GM21515 (cell line): ENCODE measurements at regions not wholly inside any gene's neighbourhood (a gene's known extent, or its start where the extent isn't known, plus 50 kb on each side); places are given as distances from the start of the nearest gene placed in this dataset.

Source experiments
- ATAC-seq: cut with Tn5 transposase; IDR thresholded peaks from one replicate; pipeline ENCODE4 v1.9.1; 2021; ENCODE audit not compliant: unreplicated experiment

DNA sequence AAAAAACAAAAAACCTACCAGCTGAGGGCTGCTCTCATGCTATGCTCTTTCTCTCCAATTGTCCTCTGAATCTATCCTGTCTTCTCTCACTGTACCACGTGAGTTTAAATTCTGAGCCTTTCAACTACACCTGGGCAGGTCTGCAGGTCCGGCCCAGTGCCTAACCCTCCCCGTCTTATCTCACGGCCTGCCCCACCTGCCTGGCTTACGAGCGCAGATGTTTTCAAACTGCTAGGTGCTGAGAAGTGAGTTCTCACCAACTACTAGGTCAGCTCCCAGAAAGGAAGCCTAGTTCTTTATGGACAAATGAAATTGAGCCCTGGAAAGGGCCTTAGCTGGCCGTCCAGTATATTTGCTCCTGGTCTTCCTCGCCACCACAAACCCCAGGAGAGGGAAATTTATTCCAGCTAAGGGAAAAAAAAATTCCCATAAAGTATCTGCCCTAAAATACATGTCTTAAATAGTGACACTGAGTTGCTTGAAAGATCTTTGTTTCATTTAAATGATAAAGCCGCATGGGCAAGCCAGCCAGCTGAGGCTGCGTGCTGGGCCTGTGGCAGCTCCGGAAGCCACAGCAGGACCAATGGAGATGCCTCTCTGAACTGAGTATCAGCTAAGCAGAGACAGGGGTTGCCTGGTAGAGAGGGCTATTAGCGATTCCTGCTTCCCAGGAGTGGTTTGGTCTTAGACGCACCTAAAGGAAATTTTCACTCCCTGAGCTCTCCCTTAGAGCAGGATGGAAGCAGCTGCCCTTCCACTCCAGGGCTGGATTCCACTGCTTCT is 92.5 kb upstream of the NCK2 start:
- ATAC-seq: no peak

DNA sequence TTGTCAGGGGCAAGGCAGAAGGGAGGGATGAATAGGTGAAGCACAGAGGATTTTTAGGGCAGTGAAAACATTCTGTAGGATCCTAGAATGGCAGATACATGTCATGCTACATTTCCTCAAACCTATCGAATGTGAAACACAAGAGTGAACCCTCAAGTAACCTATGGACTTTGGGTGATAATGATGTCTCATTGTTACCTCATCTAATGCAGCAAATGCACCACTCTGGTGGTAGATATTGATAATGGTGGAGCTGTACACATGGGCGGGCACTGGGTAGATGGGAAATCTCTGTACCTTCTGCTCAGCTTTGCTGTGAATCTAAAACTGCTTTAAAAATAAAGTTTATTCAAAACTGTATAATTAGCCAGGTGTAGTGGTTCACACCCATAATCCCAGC is 95.2 kb upstream of the NCK2 start:
- ATAC-seq: no peak

DNA sequence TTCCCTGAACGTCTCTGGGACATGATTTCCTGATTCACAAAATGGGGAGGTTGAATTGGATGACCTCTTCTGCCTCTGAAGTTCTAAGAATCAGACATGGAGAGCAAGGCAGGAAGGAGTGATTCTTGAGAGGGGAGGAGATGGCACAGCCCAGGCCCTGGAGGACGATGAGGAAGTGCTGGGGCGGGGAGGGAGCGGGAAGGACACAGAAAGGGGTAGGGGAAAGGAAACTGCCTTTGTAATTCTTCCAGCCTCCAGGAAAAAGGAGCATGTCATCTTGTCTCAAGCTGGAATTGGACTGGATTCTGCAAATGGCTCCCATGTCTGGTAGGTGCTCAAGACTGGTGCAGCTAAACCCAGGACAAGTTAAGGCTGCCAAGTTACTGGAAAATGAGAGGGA is 97.0 kb upstream of the NCK2 start:
- no peak for ATAC-seq

DNA sequence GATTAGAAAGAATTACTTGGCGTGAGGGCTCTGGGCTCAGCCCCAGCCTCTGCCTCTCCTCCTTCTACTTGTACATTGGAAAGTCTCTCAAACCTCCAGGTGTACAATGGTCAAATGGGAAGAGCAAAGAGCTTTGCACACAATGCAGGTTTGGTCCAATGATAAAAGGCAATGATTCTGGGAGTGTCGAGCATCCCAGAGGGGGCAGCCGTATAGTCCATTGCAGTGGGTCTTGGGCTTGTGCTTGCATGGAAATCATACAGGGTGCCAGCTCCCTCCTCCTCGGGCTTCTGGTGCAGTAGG is 98.0 kb upstream of the NCK2 start:
- ATAC-seq: no peak

DNA sequence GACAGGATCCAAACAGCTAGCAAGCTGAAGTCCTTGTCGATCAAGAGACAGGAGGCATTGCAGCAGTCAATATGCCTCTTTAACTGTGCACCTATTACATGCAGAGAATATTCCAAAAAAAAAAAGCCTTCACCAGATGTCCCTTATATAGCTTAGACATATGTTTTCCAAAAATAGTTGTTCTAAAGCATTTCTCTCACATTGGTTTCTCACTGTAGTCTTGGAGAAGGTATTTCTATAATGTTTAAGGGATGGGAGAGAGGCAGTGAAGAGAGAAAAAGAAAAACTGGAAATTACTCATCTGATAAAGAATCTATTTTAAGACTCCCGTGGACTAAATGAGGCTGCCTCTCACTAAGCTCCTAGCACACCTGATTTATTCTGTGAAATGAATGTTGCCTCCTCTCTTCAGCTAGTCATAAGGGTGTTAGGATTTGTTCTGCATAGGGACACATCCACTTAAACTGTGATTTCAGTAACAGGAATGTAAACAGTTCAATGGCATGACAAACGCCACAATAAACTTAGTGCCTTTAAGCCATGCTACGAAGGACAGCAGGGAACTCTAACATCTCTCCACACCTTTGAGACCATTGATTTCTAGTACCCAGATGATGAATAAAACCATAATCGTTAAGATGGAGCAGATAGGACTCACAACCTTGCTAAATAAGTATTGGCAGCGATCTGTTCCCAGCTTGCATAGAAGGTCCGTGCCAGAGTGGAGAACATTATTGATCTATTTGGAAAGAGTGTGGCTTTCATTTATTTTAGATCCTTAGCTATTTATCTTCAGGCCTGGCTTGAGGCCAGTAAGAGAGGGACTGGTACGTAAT is 98.6 kb upstream of the NCK2 start:
- no peak for ATAC-seq

DNA sequence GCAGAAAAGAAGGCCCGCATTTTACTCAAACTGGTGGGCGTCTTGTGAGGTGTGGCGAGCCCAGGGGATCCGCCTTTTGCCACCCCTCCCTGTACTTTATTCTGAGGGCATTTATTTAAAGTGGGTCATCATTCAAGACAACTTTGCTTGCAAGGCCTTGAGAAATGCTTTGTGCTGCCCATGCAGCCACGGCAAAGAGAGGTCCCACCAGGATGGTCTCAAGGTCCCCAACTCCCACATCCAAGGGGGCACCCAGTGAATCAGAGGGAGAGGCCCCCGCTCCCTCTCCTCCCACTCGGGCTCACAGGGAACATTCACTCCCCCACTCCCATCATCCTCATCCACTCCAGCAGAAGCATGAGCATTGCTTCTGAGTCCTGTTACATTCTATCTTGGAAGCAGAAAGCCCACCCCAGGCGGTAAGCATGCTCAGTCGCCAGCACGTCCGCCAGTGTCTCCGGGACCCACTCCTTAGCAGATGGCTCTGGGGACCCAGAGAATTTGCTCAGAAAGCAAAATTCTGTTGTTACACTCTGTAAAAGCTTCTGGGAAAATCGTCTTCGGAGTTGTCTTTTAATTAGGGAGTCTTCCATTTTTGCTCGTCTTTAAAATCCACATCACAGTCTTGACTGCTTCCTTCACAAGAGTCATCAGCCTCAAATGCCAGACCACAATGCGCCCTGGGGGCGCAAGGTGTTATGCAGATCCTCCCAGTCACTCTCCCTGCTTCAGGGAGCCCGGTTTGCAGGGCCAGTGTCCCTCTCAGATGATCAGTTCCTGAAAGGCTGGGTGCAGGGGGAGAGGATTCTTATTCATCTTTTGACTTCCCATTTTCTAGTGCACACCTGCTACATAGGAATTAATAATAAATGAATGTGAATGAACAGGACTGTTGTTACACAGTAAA is 99.4 kb upstream of the NCK2 start:
- no peak for ATAC-seq

DNA sequence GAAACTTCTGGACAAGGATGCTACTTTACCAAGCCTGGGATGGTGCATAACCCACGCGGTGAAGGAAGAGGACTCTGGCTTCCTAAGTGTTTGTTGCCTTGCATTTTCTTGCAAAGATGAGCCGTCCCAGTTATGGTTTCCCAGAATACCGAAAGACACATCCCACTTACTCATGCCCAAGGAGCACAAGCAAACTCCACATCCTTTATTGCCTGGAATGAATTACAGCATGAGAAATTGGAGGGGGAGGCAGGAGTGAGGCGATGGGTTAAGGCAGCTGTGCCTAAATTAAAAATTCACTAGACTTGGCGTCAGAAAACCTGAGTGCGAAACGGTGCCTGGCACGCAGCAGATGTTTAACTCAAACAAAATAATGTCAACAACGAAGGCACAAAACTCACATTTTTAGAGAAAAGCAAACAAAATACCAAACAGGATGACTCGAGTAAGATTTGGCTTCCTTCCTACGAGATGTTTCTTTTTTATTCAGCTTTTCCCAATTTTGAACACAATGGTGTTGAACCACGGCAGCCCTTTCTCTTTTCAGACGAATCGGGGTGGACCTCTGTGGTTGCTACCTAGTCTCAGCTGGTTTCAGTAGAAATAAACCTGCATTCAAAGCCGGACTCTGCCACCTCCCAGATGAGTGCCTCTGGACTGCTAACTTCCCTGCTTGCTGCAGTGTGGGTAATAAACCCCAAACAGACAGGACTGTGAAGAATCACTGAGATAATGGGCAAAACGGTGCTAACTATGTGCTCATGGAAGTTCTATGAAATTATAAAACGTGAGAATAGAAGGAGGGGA is 100.3 kb upstream of the NCK2 start:
- no peak for ATAC-seq

DNA sequence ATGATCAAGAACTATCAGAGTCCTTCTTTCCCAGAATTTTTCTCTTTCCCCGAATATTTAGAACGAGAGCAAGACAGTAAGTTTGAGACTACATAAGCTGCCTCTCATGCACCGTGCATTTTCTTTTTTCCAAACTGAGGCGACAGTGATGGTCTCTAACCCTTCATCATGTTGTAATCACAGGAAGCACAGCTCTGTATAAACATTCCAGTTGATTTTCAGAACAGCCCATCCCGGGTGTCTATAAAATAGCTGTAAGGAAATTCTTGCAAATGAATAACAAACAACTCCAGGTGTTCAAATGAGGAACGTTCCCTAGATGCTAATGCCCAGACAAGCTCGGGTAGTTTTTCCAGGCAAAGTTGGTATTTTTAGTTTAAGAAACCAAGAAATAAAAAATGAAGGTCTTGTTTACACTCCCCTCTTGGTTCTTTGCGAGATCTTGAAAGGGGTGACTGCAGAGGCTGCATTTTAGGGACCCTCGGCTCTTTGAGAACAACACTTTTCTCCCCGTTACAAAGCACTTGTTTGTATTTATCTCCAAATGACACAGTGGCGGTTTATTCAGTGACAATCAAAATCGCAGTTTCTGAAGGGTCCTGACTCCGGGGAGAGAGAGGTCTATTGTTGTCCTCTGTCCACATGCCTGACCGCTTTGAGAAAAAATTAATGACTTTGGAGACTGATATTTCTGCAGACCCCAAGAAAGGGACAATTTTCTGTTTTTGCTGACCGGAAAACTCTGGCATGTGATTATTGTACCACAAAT is 101.1 kb upstream of the NCK2 start:
- ATAC-seq: no peak

DNA sequence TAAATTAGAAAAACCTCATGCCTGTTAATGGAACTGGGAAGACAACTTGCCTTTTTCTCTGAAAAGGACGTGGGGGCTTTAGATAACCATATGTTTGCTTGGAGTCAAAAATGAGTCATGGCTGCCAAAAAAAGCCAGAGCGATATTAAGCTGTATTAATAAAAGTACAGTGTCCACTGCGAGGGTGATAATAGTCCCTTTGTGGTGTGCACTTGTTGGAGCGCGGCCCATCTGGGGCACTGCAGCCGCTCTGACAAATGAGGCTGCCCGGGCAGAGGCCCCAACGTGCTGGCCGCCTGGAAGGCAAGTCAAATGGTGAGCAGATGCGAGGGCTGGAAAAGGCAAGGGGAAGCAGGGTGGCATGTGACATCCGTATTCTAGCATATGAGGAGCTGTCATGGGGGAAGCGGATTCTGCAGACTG is 103.3 kb upstream of the NCK2 start:
- no peak for ATAC-seq

DNA sequence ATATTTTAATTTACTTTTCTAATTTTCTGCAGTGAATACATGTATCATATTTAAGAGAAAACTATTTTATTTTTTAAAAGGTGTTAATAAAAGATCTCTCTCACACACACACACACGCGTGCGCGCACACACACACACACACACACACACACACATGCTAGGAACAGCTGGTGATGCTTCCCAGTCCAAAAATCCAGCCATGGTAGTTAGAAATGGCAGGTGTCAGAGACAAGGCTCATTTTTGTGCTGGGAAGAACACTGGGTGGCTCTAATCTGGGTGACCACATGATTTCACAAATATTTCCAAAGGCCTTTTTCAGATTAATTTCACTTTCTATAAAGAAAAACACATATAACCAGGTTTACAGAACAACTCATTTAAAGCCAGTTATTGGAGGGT is 104.5 kb upstream of the NCK2 start:
- ATAC-seq: no peak

DNA sequence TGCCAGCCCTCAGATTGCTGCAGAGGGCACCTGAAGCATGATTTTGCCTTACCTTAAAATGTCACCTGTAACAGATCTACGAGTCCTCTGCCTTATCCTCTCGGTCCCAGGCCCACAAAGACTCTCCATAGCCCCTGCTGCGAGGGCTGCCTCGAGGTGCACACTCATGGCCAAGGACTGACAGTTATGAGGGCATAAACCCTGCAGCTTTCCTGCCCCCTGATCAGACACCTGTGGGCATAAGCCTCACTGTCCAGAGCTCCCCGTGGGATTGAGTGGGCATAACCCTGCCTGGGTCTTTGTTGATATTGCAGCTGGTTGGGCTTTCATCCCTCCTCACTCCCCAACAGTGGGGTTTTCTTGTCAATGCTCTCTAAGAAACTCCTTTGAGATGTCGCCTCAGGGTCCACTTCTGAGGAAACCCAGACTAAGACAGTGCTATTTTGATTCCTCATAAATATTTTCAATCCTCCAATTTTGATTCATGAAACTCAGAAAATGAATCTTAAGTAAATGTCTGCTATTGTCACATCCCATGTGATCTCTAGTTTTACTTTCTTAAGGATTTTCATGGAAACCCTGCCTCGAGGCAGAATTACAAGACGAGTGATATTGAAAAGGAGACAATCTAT is 108.5 kb upstream of the NCK2 start:
- ATAC-seq: no peak

DNA sequence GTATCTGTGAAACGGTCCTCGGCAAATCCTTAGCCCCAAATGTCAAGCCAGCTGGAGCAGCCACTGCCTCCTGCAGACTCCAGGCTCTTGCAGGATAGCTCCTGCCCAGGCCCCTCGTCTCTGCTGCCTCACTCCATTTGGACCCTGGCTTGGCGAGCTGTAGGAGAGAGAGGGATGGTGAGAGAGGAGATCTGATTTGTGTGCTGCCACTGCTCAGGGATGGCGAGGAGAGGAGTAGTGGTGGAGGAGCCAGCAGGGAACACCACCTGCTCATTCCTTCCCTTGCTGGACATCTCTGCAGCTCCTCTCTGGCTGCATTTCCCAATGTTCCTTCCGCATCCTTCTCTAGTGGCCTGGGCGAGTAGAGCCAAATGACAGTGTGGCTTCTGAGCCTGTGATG is 109.1 kb upstream of the NCK2 start:
- no peak for ATAC-seq

DNA sequence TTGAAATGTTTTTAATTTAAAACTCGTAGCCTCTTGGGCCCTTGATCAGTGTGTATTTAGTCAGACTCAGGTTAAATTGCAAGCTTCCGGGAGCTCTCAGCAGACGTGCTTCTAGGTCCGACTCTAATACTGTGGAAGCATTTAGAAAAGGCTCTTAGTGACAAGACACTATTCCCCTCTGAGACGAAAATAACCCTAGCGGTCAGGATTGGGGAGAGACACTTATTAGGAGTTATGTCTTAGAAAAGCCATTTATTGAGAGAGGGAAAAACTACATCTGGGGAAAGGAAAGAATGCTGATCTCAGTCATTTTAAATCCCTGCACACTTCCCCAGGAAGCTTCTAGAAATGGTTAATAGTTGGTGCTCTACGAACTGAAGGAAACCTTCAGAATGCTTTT is 110.5 kb upstream of the NCK2 start:
- ATAC-seq: no peak

DNA sequence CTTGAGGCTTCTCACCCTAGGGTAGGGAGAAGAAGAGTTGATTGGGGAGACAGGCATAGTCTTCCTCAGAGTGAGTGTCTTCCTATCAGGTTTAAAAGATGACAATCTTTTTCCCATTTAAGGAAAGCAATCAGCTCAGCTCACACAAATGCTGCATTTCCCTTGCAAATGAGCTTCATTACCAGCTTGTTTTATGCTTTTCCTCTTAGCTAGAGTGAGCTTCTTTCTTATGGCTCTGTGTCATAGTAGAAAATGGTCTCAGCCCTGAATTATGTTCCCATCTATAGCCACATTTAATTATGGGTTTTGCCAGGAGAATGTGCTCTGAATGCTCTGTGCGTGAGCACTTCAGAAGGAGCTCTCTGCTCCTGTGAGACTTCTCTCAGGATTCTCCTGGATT is 112.8 kb upstream of the NCK2 start:
- no peak for ATAC-seq

DNA sequence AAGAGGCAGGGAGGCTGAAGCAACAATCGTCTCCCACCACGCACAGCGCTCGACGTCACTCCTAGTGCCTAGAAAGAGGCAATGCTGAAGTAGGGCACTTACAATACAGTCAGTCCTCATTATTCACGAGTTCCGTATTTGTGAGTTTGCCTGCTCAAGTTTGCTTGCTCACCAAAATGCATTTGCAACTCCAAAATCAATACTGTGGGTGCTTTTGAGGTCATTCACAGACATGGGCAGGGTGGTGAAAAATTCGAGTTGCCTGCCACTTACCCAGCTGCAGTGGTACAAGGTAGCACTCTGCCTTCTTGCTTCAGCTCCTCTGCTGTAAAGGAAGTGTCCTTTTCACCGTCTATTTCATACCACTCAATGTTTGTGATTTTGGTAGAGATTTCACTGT is 113.7 kb upstream of the NCK2 start:
- no peak for ATAC-seq

DNA sequence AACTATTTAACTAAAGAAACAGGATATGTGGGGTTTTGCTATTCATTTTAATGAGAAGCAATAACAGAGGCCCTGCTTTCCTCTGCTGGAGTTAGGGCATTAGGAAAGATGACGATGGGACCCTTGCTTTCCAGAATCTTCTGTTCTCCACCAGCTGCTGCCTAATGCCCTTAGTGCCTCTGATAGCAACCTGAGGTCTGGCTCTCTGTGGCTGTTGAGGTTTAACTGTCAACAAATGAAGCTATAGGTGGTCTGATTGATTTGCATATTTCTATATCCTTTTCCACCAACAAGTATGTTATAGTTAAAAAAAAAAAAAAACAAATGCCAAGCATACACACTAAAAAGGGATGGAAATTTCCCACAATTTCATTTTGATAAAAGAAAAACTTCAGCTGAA is 115.1 kb upstream of the NCK2 start:
- no peak for ATAC-seq

DNA sequence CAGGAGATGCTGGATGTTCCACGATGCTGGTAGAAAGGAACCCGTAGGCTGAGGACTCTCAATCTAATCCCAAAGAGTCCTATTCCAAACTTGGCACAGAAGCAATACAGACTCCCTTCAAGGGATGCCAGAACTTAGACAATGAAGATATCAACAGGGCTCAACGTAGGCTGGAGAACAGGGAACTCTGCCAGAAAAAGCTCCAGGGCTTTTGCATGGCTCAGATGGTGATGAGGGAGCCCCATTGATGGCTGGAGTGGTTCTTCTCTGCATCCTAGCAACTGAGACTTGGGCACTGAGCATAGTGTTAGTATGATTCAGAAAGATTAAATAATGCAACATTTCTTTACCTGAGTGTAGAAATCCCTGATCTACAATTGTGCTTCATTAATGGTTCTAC is 117.2 kb upstream of the NCK2 start:
- ATAC-seq: no peak

DNA sequence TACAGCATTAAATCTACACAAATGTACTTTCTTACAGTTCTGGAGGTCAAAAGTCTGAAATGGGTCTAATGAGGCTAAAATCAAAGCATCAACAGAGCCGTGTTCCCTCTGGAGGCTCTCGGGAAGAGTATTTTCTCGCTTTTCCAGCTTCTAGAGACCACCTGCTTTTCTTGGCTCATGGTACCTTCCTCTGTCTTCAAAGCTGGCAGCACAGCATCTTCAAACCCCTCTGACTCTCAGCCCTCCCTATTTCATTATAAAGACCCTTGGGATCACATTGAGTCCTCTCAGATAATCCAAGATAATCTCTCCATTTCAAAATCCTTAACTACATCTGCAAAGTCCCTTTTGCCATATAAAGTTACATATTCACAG is 117.8 kb upstream of the NCK2 start:
- no peak for ATAC-seq

DNA sequence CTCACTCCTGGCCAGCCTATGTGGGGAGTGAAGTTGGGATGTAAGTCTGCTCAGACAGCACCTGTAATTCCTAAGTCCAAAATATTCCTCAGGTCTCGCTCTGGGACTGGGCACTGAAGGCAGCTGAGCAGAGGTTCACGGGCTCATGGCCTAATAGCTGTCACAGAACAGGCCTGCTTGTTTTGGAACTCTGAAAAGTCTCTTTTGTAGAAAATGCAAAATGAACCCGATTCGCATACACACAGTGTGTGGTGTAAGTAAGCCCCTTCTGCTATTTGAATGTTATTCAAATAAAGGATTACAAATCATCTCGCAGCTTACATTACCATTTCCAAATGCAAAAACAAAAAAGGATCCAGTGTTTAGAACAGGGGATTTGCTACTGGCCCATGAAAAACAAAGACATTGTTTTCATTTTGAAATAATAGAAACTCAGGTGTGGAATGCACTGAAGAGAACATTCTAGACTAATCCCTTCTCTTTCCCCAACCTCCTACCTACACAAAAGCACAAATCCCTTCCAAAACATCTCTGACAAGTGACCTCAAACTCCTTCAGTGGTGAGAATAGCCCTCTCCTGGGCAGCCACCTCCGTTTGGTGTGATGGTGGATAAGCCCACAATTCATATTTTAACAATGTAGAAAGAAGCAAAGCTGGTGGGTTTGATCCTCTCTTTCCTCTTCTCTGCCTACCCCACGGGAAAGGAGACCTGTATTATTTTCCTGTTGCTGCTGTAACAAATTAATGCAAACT is 118.3 kb upstream of the NCK2 start:
- ATAC-seq: no peak
